ENCODE measurements at regions not wholly inside any gene's neighbourhood (a gene's known extent, or its start where the extent isn't known, plus 50 kb on each side); places are given as distances from the start of the nearest gene placed in this dataset.

DNA sequence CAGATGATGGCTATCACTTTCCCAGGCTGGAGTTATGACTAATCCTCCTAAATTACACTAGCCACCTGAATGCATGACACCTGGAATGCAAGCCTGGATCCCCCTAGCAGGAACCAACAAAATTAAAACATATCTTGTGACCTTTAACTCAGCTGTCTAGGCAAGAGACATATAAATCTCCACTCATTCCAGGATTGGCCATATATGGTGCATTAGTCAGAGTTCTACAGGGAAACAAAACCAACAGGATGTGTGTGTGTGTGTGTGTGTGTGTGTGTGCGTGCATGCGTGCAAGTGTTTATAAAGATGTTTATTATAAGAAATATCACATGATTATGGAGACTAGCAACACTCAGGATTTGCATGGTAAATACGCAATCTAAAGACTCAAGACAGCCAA lies 212.8 kb downstream of the KIF21A start:
- no peak overlapping the region for H3K14ac ChIP-seq (ENCODE audit: insufficient read length)
- H3K23ac ChIP-seq (ENCODE audit: insufficient read length) = no peak overlapping the region
- H3K27me3 ChIP-seq (replicated peaks in 1 of 4; ENCODE audit: control insufficient read depth in 3 of 4, extremely low read depth in 1 of 4, insufficient read depth in 3 of 4, low read length in 3 of 4) = no peaks in the 10 kb centered on the region
- CTCF ChIA-PET (ENCODE audit: partially characterized antibody) = interaction anchor here (0.6 kb wide), 1 partner anchor 329 kb away, joined by 3 read pairs; no protein-coding TSS in a partner anchor
- H2AK5ac ChIP-seq (ENCODE audit: low read depth, low read length) = no peak overlapping the region
- no peaks in the 10 kb centered on the region for H3K9me3 ChIP-seq (ENCODE audit: insufficient read depth in 2 of 2, low read depth in 1 of 2, low read length in 1 of 2)
- H3K9ac ChIP-seq (replicated peaks in 1 of 4; ENCODE audit: extremely low read depth in 1 of 4, low read depth in 3 of 4, low read length in 3 of 4) = no peak overlapping the region
- no peak overlapping the region for H2BK20ac ChIP-seq (ENCODE audit: low read length)
- no peak overlapping the region for H3K18ac ChIP-seq (ENCODE audit: extremely low read depth, low read length)
- H4K5ac ChIP-seq (ENCODE audit: insufficient read length, low read depth, low read length) = no peak overlapping the region
- H2BK15ac ChIP-seq (ENCODE audit: low read length) = no peak overlapping the region
- no peak overlapping the region for H2BK5ac ChIP-seq (ENCODE audit: low read depth, low read length)
- H4K20me1 ChIP-seq (replicated peaks in 1 of 2; ENCODE audit: control insufficient read depth in 1 of 2, insufficient read depth in 2 of 2, low read length in 2 of 2) = no peaks in the 10 kb centered on the region
- no peak overlapping the region for H2BK120ac ChIP-seq (replicated peaks; ENCODE audit: low read depth, low read length)
- no peak overlapping the region for H2BK12ac ChIP-seq (ENCODE audit: low read depth, low read length)
- POLR2A ChIA-PET (ENCODE audit: partially characterized antibody) = no interaction called here
- H3K56ac ChIP-seq (replicated peaks; ENCODE audit: insufficient read length, low read depth, low read length) = no peak overlapping the region
- H3K4me3 ChIP-seq (ENCODE audit: extremely low read depth in 1 of 4, insufficient read depth in 2 of 4, low read depth in 3 of 4, low read length in 4 of 4) = no peak overlapping the region
- H3K79me2 ChIP-seq (ENCODE audit: control insufficient read depth in 1 of 2, insufficient read depth in 2 of 2, low read length in 2 of 2) = no peaks in the 10 kb centered on the region
- H3K4me1 ChIP-seq (replicated peaks in 1 of 4; ENCODE audit: control insufficient read depth in 3 of 4, insufficient read depth in 4 of 4, low read length in 3 of 4) = no peaks in the 10 kb centered on the region
- no peak overlapping the region for H3K27ac ChIP-seq (ENCODE audit: low read depth, low read length)
- H3K79me1 ChIP-seq (ENCODE audit: low read depth, low read length) = no peaks in the 10 kb centered on the region
- DNase-seq (ENCODE audit: low read depth in 1 of 2, low spot score in 2 of 2) (no peak), FAIRE-seq (no peak)
- H3K23me2 ChIP-seq (ENCODE audit: low read depth, low read length) = no peaks in the 10 kb centered on the region
- no peak overlapping the region for H4K91ac ChIP-seq (replicated peaks; ENCODE audit: insufficient read length, low read length)
- H3K4me2 ChIP-seq (ENCODE audit: insufficient read depth in 1 of 2, low read depth in 2 of 2, low read length in 2 of 2) = no peak overlapping the region
- no peak overlapping the region for H2AFZ ChIP-seq (ENCODE audit: low read length)
- no peak overlapping the region for H3K4ac ChIP-seq (replicated peaks; ENCODE audit: insufficient read length, low read depth, low read length)
- WGBS, 2 experiments (ENCODE audit: extremely low coverage in 1 of 2, insufficient coverage in 1 of 2, insufficient read length in 1 of 2, insufficient replicate concordance in 2 of 2, low coverage in 1 of 2, low lambda C conversion rate in 2 of 2, missing lambda C conversion rate in 1 of 2) = 90% methylated on average over 3 of the region's 3 CpGs; no CpG with 5 or more reads in 1 of the 2 experiments
- H3K36me3 ChIP-seq (ENCODE audit: control insufficient read depth in 2 of 4, insufficient read depth in 4 of 4, low read length in 3 of 4) = no peaks in the 10 kb centered on the region
- TF ChIP-seq BCL11A (IDR thresholded peaks at IDR 0.05; ENCODE audit: low read depth in 2 of 2, low read length in 2 of 2) = no peak
- no peak for TF ChIP-seq RBBP5 (IDR thresholded peaks at IDR 0.05; ENCODE audit: borderline replicate concordance, low read depth, low read length)
- no peak for TF ChIP-seq CBX8 (IDR thresholded peaks at IDR 0.05; ENCODE audit: borderline replicate concordance, low read depth, low read length)
- no peak overlapping the region for H4K8ac ChIP-seq (ENCODE audit: extremely low read depth, insufficient read depth, low read length)
